CD4-positive, alpha-beta T cell (primary cell): ENCODE measurements at regions not wholly inside any gene's neighbourhood (a gene's known extent, or its start where the extent isn't known, plus 50 kb on each side); places are given as distances from the start of the nearest gene placed in this dataset.

Experiments used
- ATAC-seq: fragments of 200-7000 bp; cut with Tn5 transposase; one replicate; pipeline ENCODE4 v1.10.0; 2022; ENCODE audit warnings: mild to moderate bottlenecking; ENCODE audit not compliant: poor library complexity
- CTCF ChIA-PET: fragments of 350-600 bp; sonication (Branson Sonifier 250); formaldehyde crosslinking; loops from one replicate; lab custom pipeline; 2021; ENCODE audit warnings: antibody characterized with exemption, inconsistent platforms; lab: Charles Lee
- POLR2A ChIA-PET: fragments of 350-600 bp; sonication (Branson Sonifier 250); formaldehyde crosslinking; loops from one replicate; lab custom pipeline; 2021; ENCODE audit warnings: antibody characterized with exemption, inconsistent platforms; lab: Charles Lee
- DNase-seq, 14 experiments: peaks; one replicate each; pipeline ENCODE4 v3.0.0-alpha.2; 2013 to 2020; ENCODE audit warnings: mixed read lengths in 2 of 14
- H3K27ac ChIP-seq, 2 donors: one replicate each; pipeline versions ENCODE4 v1.5.1 to v1.7.0; 2013; ENCODE audit warnings: low read length in 2 of 2, low read depth in 1 of 2, mild to moderate bottlenecking in 1 of 2
- H3K27me3 ChIP-seq, 2 experiments: 1 replicate in 1 of 2; 2 replicates in 1 of 2; pipeline versions ENCODE4 v1.6.1 to v1.7.0; 2013; ENCODE audit warnings: low read length in 2 of 2, control low read depth in 1 of 2, mild to moderate bottlenecking in 1 of 2, moderate library complexity in 1 of 2; ENCODE audit not compliant: insufficient read depth in 2 of 2, control insufficient read depth in 1 of 2
- H3K36me3 ChIP-seq: one replicate; pipeline ENCODE4 v1.6.1; 2013; ENCODE audit warnings: low read length, control low read depth; ENCODE audit not compliant: insufficient read depth
- H3K4me1 ChIP-seq: one replicate; pipeline ENCODE4 v1.6.1; 2013; ENCODE audit warnings: low read length, control low read depth; ENCODE audit not compliant: insufficient read depth
- H3K4me3 ChIP-seq: one replicate; pipeline ENCODE4 v1.5.1; 2013; ENCODE audit warnings: mild to moderate bottlenecking, low read length, moderate library complexity
- H3K9me3 ChIP-seq, 2 experiments: 1 replicate in 1 of 2; 2 replicates in 1 of 2; pipeline versions ENCODE4 v1.6.1 to v1.7.0; 2013; ENCODE audit warnings: low read length in 2 of 2, mild to moderate bottlenecking in 2 of 2, control low read depth in 1 of 2, moderate library complexity in 1 of 2; ENCODE audit not compliant: control insufficient read depth in 1 of 2, insufficient read depth in 1 of 2
- H3K27ac Mint-ChIP-seq: one replicate; pipeline ENCODE4 v1.8.0; 2020; ENCODE audit warnings: mixed read lengths
- H3K27me3 Mint-ChIP-seq: one replicate; pipeline ENCODE4 v1.8.0; 2021; ENCODE audit warnings: mixed read lengths
- H3K36me3 Mint-ChIP-seq: one replicate; pipeline ENCODE4 v1.8.0; 2021; ENCODE audit warnings: low read depth, mixed read lengths
- H3K4me1 Mint-ChIP-seq: one replicate; pipeline ENCODE4 v1.8.0; 2021; ENCODE audit warnings: low read depth, mixed read lengths
- H3K4me3 Mint-ChIP-seq: one replicate; pipeline ENCODE4 v1.8.0; 2020; ENCODE audit warnings: mild to moderate bottlenecking, mixed read lengths
- H3K9me3 Mint-ChIP-seq: one replicate; pipeline ENCODE4 v1.8.0; 2020; ENCODE audit warnings: mixed read lengths
- intact Hi-C, 2 experiments: fragments of 100-400 bp; cut with DNase I in 1 of 2; cut with micrococcal nuclease in 1 of 2; formaldehyde crosslinking; loops; one replicate each; pipeline versions ENCODE4 v1.15.1 to v1.9.0; 2023 to 2025; cut with DNase I, micrococcal nuclease
- TF ChIP-seq, protein P1 (sequence below): fragments of 200-600 bp; IDR thresholded peaks from one replicate; pipeline ENCODE4 v1.8.0; 2022; ENCODE audit warnings: antibody characterized with exemption, mild to moderate bottlenecking

GRCh38 chr3:14333621-14334020 is 68.8 kb upstream of the SLC6A6 start:
- DNase-seq, result no peak
- ATAC-seq, result no peak
- Histone ChIP-seq H3K27ac (no peak overlapping the region), H3K36me3 (no peaks in the 10 kb centered on the region), H3K4me3 (no peak overlapping the region), H3K27me3 (no peaks in the 10 kb centered on the region), H3K4me1 (no peaks in the 10 kb centered on the region), H3K9me3 (no peaks in the 10 kb centered on the region)
- intact Hi-C loops, result no loop called here
- TF ChIP-seq, protein P1, sequence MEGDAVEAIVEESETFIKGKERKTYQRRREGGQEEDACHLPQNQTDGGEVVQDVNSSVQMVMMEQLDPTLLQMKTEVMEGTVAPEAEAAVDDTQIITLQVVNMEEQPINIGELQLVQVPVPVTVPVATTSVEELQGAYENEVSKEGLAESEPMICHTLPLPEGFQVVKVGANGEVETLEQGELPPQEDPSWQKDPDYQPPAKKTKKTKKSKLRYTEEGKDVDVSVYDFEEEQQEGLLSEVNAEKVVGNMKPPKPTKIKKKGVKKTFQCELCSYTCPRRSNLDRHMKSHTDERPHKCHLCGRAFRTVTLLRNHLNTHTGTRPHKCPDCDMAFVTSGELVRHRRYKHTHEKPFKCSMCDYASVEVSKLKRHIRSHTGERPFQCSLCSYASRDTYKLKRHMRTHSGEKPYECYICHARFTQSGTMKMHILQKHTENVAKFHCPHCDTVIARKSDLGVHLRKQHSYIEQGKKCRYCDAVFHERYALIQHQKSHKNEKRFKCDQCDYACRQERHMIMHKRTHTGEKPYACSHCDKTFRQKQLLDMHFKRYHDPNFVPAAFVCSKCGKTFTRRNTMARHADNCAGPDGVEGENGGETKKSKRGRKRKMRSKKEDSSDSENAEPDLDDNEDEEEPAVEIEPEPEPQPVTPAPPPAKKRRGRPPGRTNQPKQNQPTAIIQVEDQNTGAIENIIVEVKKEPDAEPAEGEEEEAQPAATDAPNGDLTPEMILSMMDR, result no peak
- no peak overlapping the region for H3K27ac Mint-ChIP-seq
- no peaks in the 10 kb centered on the region for H3K27me3 Mint-ChIP-seq
- no peak overlapping the region for H3K4me3 Mint-ChIP-seq
- no peaks in the 10 kb centered on the region for H3K9me3 Mint-ChIP-seq
- CTCF ChIA-PET, result no interaction called here
- H3K4me1 Mint-ChIP-seq, result no peaks in the 10 kb centered on the region
- no peaks in the 10 kb centered on the region for H3K36me3 Mint-ChIP-seq
- POLR2A ChIA-PET, result no interaction called here

DNA sequence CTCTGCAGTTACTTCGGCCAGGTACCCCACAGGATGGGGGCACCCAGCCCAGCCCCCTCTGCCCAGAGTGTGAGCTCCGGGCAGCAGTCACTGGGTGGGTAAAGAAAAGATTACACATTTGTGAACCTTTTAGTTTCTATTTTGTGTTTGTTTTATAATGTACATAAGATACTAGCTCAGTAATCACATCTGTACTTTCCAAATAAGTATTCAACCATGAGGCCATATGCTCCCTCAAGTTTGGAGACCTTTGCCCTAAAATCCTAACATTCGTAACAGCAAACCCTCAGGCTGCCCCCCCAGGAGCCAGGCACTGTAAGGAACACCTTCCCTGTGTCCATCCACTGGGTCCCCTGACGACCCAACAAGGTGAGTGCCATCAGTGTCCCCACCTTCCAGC is 68.3 kb upstream of the SLC6A6 start:
- no peak for DNase-seq
- Histone ChIP-seq H3K27me3 (no peaks in the 10 kb centered on the region), H3K9me3 (no peaks in the 10 kb centered on the region), H3K4me1 (no peaks in the 10 kb centered on the region), H3K36me3 (no peaks in the 10 kb centered on the region), H3K4me3 (no peak overlapping the region), H3K27ac (no peak overlapping the region)
- ChIA-PET CTCF (no interaction called here), POLR2A (no interaction called here)
- intact Hi-C loops, result no loop called here
- H3K36me3 Mint-ChIP-seq, result no peaks in the 10 kb centered on the region
- ATAC-seq, result no peak
- TF ChIP-seq, protein P1, result no peak
- no peak overlapping the region for H3K4me3 Mint-ChIP-seq
- no peaks in the 10 kb centered on the region for H3K27me3 Mint-ChIP-seq
- no peaks in the 10 kb centered on the region for H3K9me3 Mint-ChIP-seq
- H3K27ac Mint-ChIP-seq, result no peak overlapping the region
- no peaks in the 10 kb centered on the region for H3K4me1 Mint-ChIP-seq

DNA sequence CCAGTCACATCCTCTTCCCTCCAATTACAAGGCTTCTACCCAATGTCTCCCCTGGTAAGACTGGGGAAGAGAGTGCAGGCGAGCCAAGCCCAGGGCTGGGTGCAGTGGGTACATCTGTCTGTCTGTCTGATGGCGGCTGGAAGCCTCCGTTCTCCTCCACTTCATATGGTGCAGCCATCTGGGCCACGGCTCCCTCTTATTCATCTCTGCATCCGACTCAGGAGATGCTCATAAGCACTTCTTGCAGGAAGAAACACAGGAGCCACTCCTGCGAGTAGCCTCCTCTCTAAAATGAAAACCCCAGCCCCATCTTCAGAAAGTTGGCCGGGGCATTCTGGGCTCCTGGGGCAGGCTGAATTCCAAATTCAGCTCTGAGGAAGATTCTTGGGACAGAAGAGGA is 67.5 kb upstream of the SLC6A6 start:
- ChIA-PET POLR2A (no interaction called here), CTCF (no interaction called here)
- Mint-ChIP-seq H3K4me1 (no peaks in the 10 kb centered on the region), H3K27me3 (no peaks in the 10 kb centered on the region), H3K27ac (no peak overlapping the region), H3K36me3 (no peaks in the 10 kb centered on the region), H3K9me3 (no peaks in the 10 kb centered on the region), H3K4me3 (no peak overlapping the region)
- ATAC-seq, result no peak
- Histone ChIP-seq H3K9me3 (no peaks in the 10 kb centered on the region), H3K36me3 (no peaks in the 10 kb centered on the region), H3K4me3 (no peak overlapping the region), H3K27ac (no peak overlapping the region), H3K27me3 (no peaks in the 10 kb centered on the region), H3K4me1 (no peaks in the 10 kb centered on the region)
- no peak for DNase-seq
- TF ChIP-seq, protein P1, result no peak
- intact Hi-C loops, result no loop called here
